HCT116 (cell line): ENCODE measurements at regions not wholly inside any gene's neighbourhood (a gene's known extent, or its start where the extent isn't known, plus 50 kb on each side); places are given as distances from the start of the nearest gene placed in this dataset.

Experiments used
- EZH2phosphoT487 ChIP-seq: fragments of 200-600 bp; IDR thresholded peaks from 2 replicates; pipeline ENCODE4 v1.6.1; 2018; ENCODE audit warnings: antibody characterized with exemption, borderline replicate concordance
- POLR2A ChIP-seq: IDR thresholded peaks from 2 replicates; pipeline ENCODE4 v1.7.0; 2011; ENCODE audit warnings: borderline replicate concordance; ENCODE audit not compliant: insufficient read depth, insufficient read length; ENCODE audit errors: extremely low read depth
- YY1 ChIP-seq: IDR thresholded peaks from 2 replicates; pipeline ENCODE4 v1.6.1; 2011; ENCODE audit warnings: low read length, low read depth, moderate library complexity, mild to moderate bottlenecking; ENCODE audit not compliant: insufficient replicate concordance; ENCODE audit errors: extremely low read depth

- TF ChIP-seq POLR2A (no peak), YY1 (no peak), EZH2phosphoT487 (no peak)
Observed at GRCh38 chr1:232267837-232268598, 361.9 kb downstream of the SIPA1L2 start.
